ENCODE measurements at regions not wholly inside any gene's neighbourhood (a gene's known extent, or its start where the extent isn't known, plus 50 kb on each side); places are given as distances from the start of the nearest gene placed in this dataset.

- Mint-ChIP-seq H3K36me3 (ENCODE audit: low read depth) (no peaks in the 10 kb centered on the region), H3K4me3 (no peak overlapping the region), H3K4me1 (ENCODE audit: low read depth) (no peaks in the 10 kb centered on the region), H3K27me3 (no peaks in the 10 kb centered on the region), H3K9me3 (no peaks in the 10 kb centered on the region), H3K27ac (no peak overlapping the region)
- POLR2A ChIA-PET, result no interaction called here
- TF ChIP-seq, protein P1, sequence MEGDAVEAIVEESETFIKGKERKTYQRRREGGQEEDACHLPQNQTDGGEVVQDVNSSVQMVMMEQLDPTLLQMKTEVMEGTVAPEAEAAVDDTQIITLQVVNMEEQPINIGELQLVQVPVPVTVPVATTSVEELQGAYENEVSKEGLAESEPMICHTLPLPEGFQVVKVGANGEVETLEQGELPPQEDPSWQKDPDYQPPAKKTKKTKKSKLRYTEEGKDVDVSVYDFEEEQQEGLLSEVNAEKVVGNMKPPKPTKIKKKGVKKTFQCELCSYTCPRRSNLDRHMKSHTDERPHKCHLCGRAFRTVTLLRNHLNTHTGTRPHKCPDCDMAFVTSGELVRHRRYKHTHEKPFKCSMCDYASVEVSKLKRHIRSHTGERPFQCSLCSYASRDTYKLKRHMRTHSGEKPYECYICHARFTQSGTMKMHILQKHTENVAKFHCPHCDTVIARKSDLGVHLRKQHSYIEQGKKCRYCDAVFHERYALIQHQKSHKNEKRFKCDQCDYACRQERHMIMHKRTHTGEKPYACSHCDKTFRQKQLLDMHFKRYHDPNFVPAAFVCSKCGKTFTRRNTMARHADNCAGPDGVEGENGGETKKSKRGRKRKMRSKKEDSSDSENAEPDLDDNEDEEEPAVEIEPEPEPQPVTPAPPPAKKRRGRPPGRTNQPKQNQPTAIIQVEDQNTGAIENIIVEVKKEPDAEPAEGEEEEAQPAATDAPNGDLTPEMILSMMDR (IDR thresholded peaks at IDR 0.05), result no peak
- CTCF ChIA-PET, result no interaction called here
- no peak for ATAC-seq
- DNase-seq, result no peak
- intact Hi-C loops (cut with micrococcal nuclease), result no loop called here
Measured at GRCh38 chr7:46165276-46165675, 244.2 kb upstream of the IGFBP3 start.

GRCh38 chr7:46164629-46165028 is 243.6 kb upstream of the IGFBP3 start:
- TF ChIP-seq, protein P1 (IDR thresholded peaks at IDR 0.05), result no peak
- Mint-ChIP-seq H3K27ac (no peak overlapping the region), H3K36me3 (ENCODE audit: low read depth) (no peaks in the 10 kb centered on the region), H3K4me1 (ENCODE audit: low read depth) (no peaks in the 10 kb centered on the region), H3K9me3 (no peaks in the 10 kb centered on the region), H3K27me3 (no peaks in the 10 kb centered on the region), H3K4me3 (no peak overlapping the region)
- intact Hi-C loops (cut with micrococcal nuclease), result no loop called here
- ChIA-PET POLR2A (no interaction called here), CTCF (no interaction called here)
- no peak for DNase-seq
- no peak for ATAC-seq

DNA sequence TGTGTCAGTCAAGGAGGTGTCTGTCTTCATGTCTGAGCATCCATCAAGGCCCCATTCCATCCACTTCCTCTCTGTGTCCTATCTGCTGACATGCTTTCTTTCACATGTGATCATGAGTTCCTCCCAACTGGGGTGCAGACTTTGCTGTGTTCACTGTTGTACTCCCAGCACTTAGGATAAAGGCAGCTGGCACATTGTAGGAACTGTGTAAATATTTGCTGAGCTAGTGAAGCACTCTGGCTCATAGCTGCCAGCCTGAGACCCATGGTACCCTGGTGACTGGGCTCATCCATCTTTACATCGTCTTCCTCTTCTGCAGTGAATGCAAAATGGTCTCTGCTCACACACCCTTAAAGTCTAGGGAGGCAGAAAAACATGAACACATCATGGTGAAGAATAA is 242.2 kb upstream of the IGFBP3 start:
- CTCF ChIA-PET, result no interaction called here
- TF ChIP-seq, protein P1 (IDR thresholded peaks at IDR 0.05), result no peak

DNA sequence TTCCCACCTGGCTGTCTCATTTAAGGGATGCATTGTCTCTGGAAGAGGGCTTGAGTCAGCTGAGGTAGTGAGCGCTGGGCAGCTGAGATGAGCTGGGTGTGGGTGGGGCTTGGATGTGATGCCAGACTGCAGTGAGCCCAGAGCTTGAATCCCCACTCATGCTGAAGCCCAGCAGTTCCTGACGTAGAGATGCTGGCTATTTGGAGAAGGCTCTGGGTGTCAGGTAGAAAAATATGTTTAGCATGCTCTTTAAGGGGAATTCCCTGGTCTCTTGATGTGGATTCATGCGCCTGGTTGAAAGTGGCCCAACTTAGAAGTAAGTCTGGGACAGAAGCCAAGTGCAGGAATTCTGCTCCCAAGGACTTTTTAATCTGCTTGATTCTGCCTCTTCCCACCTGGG is 241.5 kb upstream of the IGFBP3 start:
- CTCF ChIA-PET, result no interaction called here

More for the DNA sequence above, 242.2 kb upstream of the IGFBP3 start:
- H3K4me3 Mint-ChIP-seq, result no peak overlapping the region
- intact Hi-C loops (cut with micrococcal nuclease), result no loop called here
- H3K9me3 Mint-ChIP-seq, result no peaks in the 10 kb centered on the region
- H3K27ac Mint-ChIP-seq, result no peak overlapping the region
- no peaks in the 10 kb centered on the region for H3K4me1 Mint-ChIP-seq (ENCODE audit: low read depth)
- H3K36me3 Mint-ChIP-seq (ENCODE audit: low read depth), result no peaks in the 10 kb centered on the region
- no peak for DNase-seq
- POLR2A ChIA-PET, result no interaction called here
- H3K27me3 Mint-ChIP-seq, result no peaks in the 10 kb centered on the region
- no peak for ATAC-seq

GRCh38 chr7:46160861-46161260 is 239.8 kb upstream of the IGFBP3 start:
- no peak for DNase-seq
- Mint-ChIP-seq H3K36me3 (ENCODE audit: low read depth) (no peaks in the 10 kb centered on the region), H3K9me3 (no peaks in the 10 kb centered on the region), H3K27ac (no peak overlapping the region), H3K27me3 (no peaks in the 10 kb centered on the region), H3K4me1 (ENCODE audit: low read depth) (no peaks in the 10 kb centered on the region), H3K4me3 (no peak overlapping the region)
- no peak for ATAC-seq
- POLR2A ChIA-PET, result no interaction called here
- CTCF ChIA-PET, result no interaction called here
- intact Hi-C loops (cut with micrococcal nuclease), result no loop called here
- TF ChIP-seq, protein P1 (IDR thresholded peaks at IDR 0.05), result no peak

More for the DNA sequence above, 241.5 kb upstream of the IGFBP3 start:
- H3K9me3 Mint-ChIP-seq, result no peaks in the 10 kb centered on the region
- H3K27ac Mint-ChIP-seq, result no peak overlapping the region
- no peak for ATAC-seq
- TF ChIP-seq, protein P1 (IDR thresholded peaks at IDR 0.05), result no peak
- no peaks in the 10 kb centered on the region for H3K36me3 Mint-ChIP-seq (ENCODE audit: low read depth)
- POLR2A ChIA-PET, result interaction anchor here (0.6 kb wide), 1 partner anchor 70 kb away, joined by 3 read pairs; no protein-coding TSS in a partner anchor
- H3K4me3 Mint-ChIP-seq, result no peak overlapping the region
- H3K27me3 Mint-ChIP-seq, result no peaks in the 10 kb centered on the region
- H3K4me1 Mint-ChIP-seq (ENCODE audit: low read depth), result no peaks in the 10 kb centered on the region
- intact Hi-C loops (cut with micrococcal nuclease), result no loop called here
- no peak for DNase-seq
